Adrenal gland (tissue), 5 donors: ENCODE measurements at regions not wholly inside any gene's neighbourhood (a gene's known extent, or its start where the extent isn't known, plus 50 kb on each side); places are given as distances from the start of the nearest gene placed in this dataset.

ENCODE experiments used
- POLR2A ChIP-seq, 2 donors: fragments of 450-650 bp; IDR thresholded peaks; one replicate each; pipeline ENCODE4 v1.6.1; 2017; ENCODE audit warnings: antibody characterized with exemption in 2 of 2, mild to moderate bottlenecking in 2 of 2, moderate library complexity in 1 of 2
- TF ChIP-seq, protein P1 (sequence below), 6 experiments: fragments of 450-650 bp in 4 of 6; fragments of 200-600 bp in 2 of 6; sonication (generic) in 1 of 6; IDR thresholded peaks; 1 replicate in 5 of 6; 2 replicates in 1 of 6; pipeline versions ENCODE4 v1.5.1 to v1.8.0; 2016 to 2021; ENCODE audit warnings: antibody characterized with exemption in 6 of 6, mild to moderate bottlenecking in 2 of 6, moderate library complexity in 1 of 6
- donor health status: DM: no; HTN: no; CAD: no.

DNA sequence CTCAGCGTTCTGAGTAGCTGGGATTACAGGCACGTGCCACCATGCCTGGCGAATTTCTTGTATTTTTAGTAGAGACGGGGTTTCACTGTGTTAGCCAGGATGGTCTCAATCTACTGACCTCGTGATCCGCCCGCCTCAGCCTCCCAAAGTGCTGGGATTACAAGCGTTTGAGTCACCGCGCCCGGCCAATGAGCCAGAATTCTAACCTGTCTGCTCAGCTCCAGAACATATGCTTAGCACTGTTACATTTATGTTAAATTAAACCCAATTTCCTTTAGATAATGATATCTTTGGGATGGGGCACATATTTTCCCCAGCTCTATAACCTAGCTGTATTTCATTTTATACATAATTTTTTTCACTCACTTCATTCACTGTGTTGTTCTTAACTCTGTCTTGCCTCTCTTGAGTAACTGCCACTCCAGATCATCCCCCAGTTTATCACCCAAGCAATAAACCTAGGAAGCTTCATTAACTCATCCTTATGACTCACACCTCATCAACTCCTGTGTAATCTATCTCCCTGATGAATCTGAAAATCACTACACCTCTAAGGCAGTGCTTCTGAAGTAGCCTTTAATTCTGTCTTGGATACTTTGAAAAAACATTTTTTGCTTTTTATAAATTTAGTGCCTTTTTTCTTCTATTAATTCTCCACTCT is 559.7 kb upstream of the ZWINT start:
- no peak for TF ChIP-seq POLR2A (IDR thresholded peaks at IDR 0.05)
- TF ChIP-seq, protein P1, sequence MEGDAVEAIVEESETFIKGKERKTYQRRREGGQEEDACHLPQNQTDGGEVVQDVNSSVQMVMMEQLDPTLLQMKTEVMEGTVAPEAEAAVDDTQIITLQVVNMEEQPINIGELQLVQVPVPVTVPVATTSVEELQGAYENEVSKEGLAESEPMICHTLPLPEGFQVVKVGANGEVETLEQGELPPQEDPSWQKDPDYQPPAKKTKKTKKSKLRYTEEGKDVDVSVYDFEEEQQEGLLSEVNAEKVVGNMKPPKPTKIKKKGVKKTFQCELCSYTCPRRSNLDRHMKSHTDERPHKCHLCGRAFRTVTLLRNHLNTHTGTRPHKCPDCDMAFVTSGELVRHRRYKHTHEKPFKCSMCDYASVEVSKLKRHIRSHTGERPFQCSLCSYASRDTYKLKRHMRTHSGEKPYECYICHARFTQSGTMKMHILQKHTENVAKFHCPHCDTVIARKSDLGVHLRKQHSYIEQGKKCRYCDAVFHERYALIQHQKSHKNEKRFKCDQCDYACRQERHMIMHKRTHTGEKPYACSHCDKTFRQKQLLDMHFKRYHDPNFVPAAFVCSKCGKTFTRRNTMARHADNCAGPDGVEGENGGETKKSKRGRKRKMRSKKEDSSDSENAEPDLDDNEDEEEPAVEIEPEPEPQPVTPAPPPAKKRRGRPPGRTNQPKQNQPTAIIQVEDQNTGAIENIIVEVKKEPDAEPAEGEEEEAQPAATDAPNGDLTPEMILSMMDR (IDR thresholded peaks at IDR 0.05): no peak
